ENCODE measurements at regions not wholly inside any gene's neighbourhood (a gene's known extent, or its start where the extent isn't known, plus 50 kb on each side); places are given as distances from the start of the nearest gene placed in this dataset.

DNA sequence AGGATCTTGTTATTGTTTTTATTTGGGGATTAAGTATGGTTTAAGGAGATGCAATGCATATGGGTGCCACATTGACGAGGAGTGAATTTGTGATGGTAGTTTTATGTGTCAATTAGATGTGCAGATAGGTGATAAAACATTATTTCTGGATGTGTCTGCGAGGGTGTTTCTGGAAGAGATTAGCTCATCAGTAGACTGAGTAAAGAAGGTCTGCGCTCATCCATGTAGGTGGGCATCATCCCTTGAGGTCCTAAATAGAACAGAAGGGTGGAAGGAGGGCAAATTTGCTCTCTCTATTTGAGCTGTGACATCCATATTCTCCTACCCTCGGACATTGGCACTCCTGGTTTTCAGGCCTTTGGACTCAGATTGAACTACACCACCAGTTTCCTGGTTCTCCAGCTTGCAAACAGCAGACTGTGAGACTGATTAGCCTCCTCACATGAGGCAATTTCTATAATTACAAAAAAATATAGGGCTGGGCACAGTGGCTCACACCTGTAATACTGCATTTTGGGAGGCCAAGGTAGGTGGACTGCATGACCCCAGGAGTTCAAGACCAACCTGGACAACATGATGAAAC is 118.2 kb upstream of the ZNF678 start:
- FAIRE-seq (no peak), ATAC-seq (no peak), DNase-seq (ENCODE audit: low read depth, low spot score) (no peak)
- WGBS (ENCODE audit: insufficient coverage, insufficient replicate concordance, low lambda C conversion rate, missing lambda C conversion rate), result 23% methylated on average over 4 of the region's 4 CpGs
- ChIA-PET CTCF (interaction anchor here (0.8 kb wide), 1 partner anchor 20 kb away, joined by 3 read pairs; no protein-coding TSS in a partner anchor), RAD21 (ENCODE audit: unreplicated experiment) (no interaction called here), POLR2A (interaction anchor here (0.6 kb wide), 1 partner anchor 928 kb away, joined by 3 read pairs; no protein-coding TSS in a partner anchor), SMC1A (ENCODE audit: uncharacterized antibody, unreplicated experiment) (no interaction called here)
- Histone ChIP-seq H3K9me3 (replicated peaks; ENCODE audit: control insufficient read depth, insufficient read depth, low read length) (no peaks in the 10 kb centered on the region; the same call in 2 of the 3 replicates), H2AFZ (ENCODE audit: control insufficient read depth, low read depth, low read length) (no peak overlapping the region), H3K36me3 (ENCODE audit: control insufficient read depth in 2 of 2, insufficient read depth in 2 of 2, low read length in 1 of 2) (no peaks in the 10 kb centered on the region), H3K9ac (ENCODE audit: control insufficient read depth, insufficient read depth, low read length) (no peak overlapping the region), H3K4me2 (ENCODE audit: control insufficient read depth, insufficient read depth) (no peak overlapping the region), H3K27ac (ENCODE audit: control insufficient read depth, insufficient read depth) (no peak overlapping the region), H3K79me2 (ENCODE audit: control insufficient read depth, insufficient read depth, low read length) (no peaks in the 10 kb centered on the region), H3K4me1 (ENCODE audit: control insufficient read depth, insufficient read depth, low read length) (no peaks in the 10 kb centered on the region), H3K27me3 (replicated peaks in 1 of 2; ENCODE audit: control insufficient read depth in 2 of 2, insufficient read depth in 2 of 2, low read length in 1 of 2) (no peaks in the 10 kb centered on the region), H4K20me1 (ENCODE audit: control insufficient read depth, insufficient read depth) (no peaks in the 10 kb centered on the region), H3K4me3 (no peak overlapping the region)
- in situ Hi-C loops (cut with MboI), result no loop called here
- intact Hi-C loops (cut with micrococcal nuclease; ENCODE audit: unreplicated experiment), result no loop called here
- no TSS peak for BruUV-seq (replicated peaks)
- no peak for TF ChIP-seq STAT3 (IDR thresholded peaks at IDR 0.05; ENCODE audit: low read depth, low read length)
- no peak for TF ChIP-seq RUNX3 (IDR thresholded peaks at IDR 0.05; ENCODE audit: low read length)
- TF ChIP-seq BHLHE40 (IDR thresholded peaks at IDR 0.05; ENCODE audit: borderline replicate concordance in 1 of 2, low read depth in 2 of 2, low read length in 1 of 2), result no peak
- TF ChIP-seq NFYA (IDR thresholded peaks at IDR 0.05; ENCODE audit: borderline replicate concordance, low read depth, low read length), result no peak

DNA sequence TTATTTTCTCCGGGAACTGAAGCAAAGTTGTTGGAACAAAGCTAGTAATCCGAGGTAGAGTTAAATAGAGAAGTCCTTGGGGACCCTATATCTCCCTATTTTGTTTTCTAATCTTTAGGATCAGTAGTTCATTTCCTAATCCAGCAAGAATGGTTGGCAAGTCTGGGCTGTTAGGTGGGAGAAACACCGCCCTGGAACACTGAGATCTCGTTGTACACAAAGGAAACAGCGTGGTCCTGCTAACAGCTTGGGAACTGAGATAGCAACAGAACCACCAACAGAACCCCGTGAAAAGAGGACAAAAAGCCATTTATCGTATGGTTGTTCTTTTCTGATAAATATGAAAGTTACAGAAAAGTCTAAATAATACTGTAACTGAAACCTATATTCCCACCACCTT is 121.9 kb upstream of the CDC42BPA start:
- no TSS peak for BruUV-seq (replicated peaks)
- ChIA-PET POLR2A (interaction anchor here (0.7 kb wide), 1 partner anchor 932 kb away, joined by 3 read pairs; no protein-coding TSS in a partner anchor), RAD21 (ENCODE audit: unreplicated experiment) (no interaction called here), SMC1A (ENCODE audit: uncharacterized antibody, unreplicated experiment) (interaction anchor here (0.6 to 1.0 kb wide), 2 partner anchors 8 to 1712 kb away, joined by 3 read pairs; no protein-coding TSS in a partner anchor), CTCF (no interaction called here)
- WGBS (ENCODE audit: insufficient coverage, insufficient replicate concordance, low lambda C conversion rate, missing lambda C conversion rate), result 5% methylated on average over 7 of the region's 7 CpGs
- H3K79me2 ChIP-seq (ENCODE audit: control insufficient read depth, insufficient read depth, low read length), result no peaks in the 10 kb centered on the region
- no peaks in the 10 kb centered on the region for H3K9me3 ChIP-seq (replicated peaks; ENCODE audit: control insufficient read depth, insufficient read depth, low read length)
- in situ Hi-C loops (cut with MboI), result no loop called here
- FAIRE-seq, result no peak
- no peak overlapping the region for H2AFZ ChIP-seq (ENCODE audit: control insufficient read depth, low read depth, low read length)
- no peak overlapping the region for H3K4me2 ChIP-seq (ENCODE audit: control insufficient read depth, insufficient read depth)
- H3K9ac ChIP-seq (ENCODE audit: control insufficient read depth, insufficient read depth, low read length), result no peak overlapping the region
- no peak for DNase-seq (ENCODE audit: low read depth, low spot score)
- no peaks in the 10 kb centered on the region for H4K20me1 ChIP-seq (ENCODE audit: control insufficient read depth, insufficient read depth)
- H3K27me3 ChIP-seq (replicated peaks in 1 of 2; ENCODE audit: control insufficient read depth in 2 of 2, insufficient read depth in 2 of 2, low read length in 1 of 2), result no peaks in the 10 kb centered on the region
- intact Hi-C loops (cut with micrococcal nuclease; ENCODE audit: unreplicated experiment), result no loop called here
- no peak overlapping the region for H3K27ac ChIP-seq (ENCODE audit: control insufficient read depth, insufficient read depth)
- H3K36me3 ChIP-seq (ENCODE audit: control insufficient read depth in 2 of 2, insufficient read depth in 2 of 2, low read length in 1 of 2), result no peaks in the 10 kb centered on the region
- no peaks in the 10 kb centered on the region for H3K4me1 ChIP-seq (ENCODE audit: control insufficient read depth, insufficient read depth, low read length)
- ATAC-seq, result no peak
- H3K4me3 ChIP-seq, result no peak overlapping the region
- TF ChIP-seq RELA (IDR thresholded peaks at IDR 0.05; ENCODE audit: borderline replicate concordance, partially characterized antibody), result no peak
- no peak for TF ChIP-seq SPI1 (IDR thresholded peaks at IDR 0.05; ENCODE audit: borderline replicate concordance, insufficient read depth, low read depth, low read length)
- TF ChIP-seq TAF1 (IDR thresholded peaks at IDR 0.05; ENCODE audit: borderline replicate concordance, low read depth, low read length), result no peak
- TF ChIP-seq SUPT20H (IDR thresholded peaks at IDR 0.05; ENCODE audit: borderline replicate concordance, control insufficient read depth, low read depth, low read length), result no peak
- TF ChIP-seq STAT3 (IDR thresholded peaks at IDR 0.05; ENCODE audit: low read depth, low read length), result no peak
- TF ChIP-seq GABPA (IDR thresholded peaks at IDR 0.05; ENCODE audit: low read depth), result no peak
- TF ChIP-seq, protein P1, sequence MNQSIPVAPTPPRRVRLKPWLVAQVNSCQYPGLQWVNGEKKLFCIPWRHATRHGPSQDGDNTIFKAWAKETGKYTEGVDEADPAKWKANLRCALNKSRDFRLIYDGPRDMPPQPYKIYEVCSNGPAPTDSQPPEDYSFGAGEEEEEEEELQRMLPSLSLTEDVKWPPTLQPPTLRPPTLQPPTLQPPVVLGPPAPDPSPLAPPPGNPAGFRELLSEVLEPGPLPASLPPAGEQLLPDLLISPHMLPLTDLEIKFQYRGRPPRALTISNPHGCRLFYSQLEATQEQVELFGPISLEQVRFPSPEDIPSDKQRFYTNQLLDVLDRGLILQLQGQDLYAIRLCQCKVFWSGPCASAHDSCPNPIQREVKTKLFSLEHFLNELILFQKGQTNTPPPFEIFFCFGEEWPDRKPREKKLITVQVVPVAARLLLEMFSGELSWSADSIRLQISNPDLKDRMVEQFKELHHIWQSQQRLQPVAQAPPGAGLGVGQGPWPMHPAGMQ (IDR thresholded peaks at IDR 0.05; ENCODE audit: borderline replicate concordance), result no peak
- no peak for TF ChIP-seq PAX5 (IDR thresholded peaks at IDR 0.05; ENCODE audit: borderline replicate concordance, low read depth, low read length)
- no peak for TF ChIP-seq ZBED1 (IDR thresholded peaks at IDR 0.05; ENCODE audit: borderline replicate concordance)
- TF ChIP-seq PAX8 (IDR thresholded peaks at IDR 0.05), result no peak
- no peak for TF ChIP-seq ZNF24 (IDR thresholded peaks at IDR 0.05)
- no peak for TF ChIP-seq TCF12 (IDR thresholded peaks at IDR 0.05; ENCODE audit: low read depth, low read length)

All from GM12878 (cell line).